NCI-H1048 (cell line): ENCODE measurements at regions not wholly inside any gene's neighbourhood (a gene's known extent, or its start where the extent isn't known, plus 50 kb on each side); places are given as distances from the start of the nearest gene placed in this dataset.

Source experiments
- DNase-seq: peaks from one replicate; lab custom pipeline; 2025; lab: John Stamatoyannopoulos, UW

- DNase-seq, result no peak
These were observed 110.4 kb upstream of the C1orf21 start for GRCh38 chr1:184276416-184276815.

- no peak for DNase-seq
These were observed 106.8 kb upstream of the C1orf21 start for GRCh38 chr1:184279911-184280458.

GRCh38 chr1:184283999-184284398, 102.8 kb upstream of the C1orf21 start:
- DNase-seq, result no peak

GRCh38 chr1:184284900-184285299, 101.9 kb upstream of the C1orf21 start:
- DNase-seq, result no peak

GRCh38 chr1:184285401-184286087, 101.3 kb upstream of the C1orf21 start:
- DNase-seq, result no peak

GRCh38 chr1:184287001-184287400, 99.8 kb upstream of the C1orf21 start:
- no peak for DNase-seq

- no peak for DNase-seq
These were observed 96.8 kb upstream of the C1orf21 start for GRCh38 chr1:184289825-184290550.

- no peak for DNase-seq
These were observed 95.1 kb upstream of the C1orf21 start for GRCh38 chr1:184291701-184292100.

GRCh38 chr1:184292101-184292500, 94.7 kb upstream of the C1orf21 start:
- DNase-seq, result no peak

- DNase-seq, result no peak
These were observed 92.7 kb upstream of the C1orf21 start for GRCh38 chr1:184294101-184294500.

GRCh38 chr1:184296466-184297243, 90.2 kb upstream of the C1orf21 start:
- DNase-seq, result no peak

GRCh38 chr1:184297244-184297750, 89.5 kb upstream of the C1orf21 start:
- no peak for DNase-seq

GRCh38 chr1:184298440-184299405, 88.1 kb upstream of the C1orf21 start:
- no peak for DNase-seq

- no peak for DNase-seq
These were observed 87.4 kb upstream of the C1orf21 start for GRCh38 chr1:184299406-184299790.

GRCh38 chr1:184299796-184300195, 87.0 kb upstream of the C1orf21 start:
- no peak for DNase-seq

GRCh38 chr1:184300446-184300845, 86.4 kb upstream of the C1orf21 start:
- DNase-seq, result no peak

GRCh38 chr1:184301227-184301626, 85.6 kb upstream of the C1orf21 start:
- no peak for DNase-seq

GRCh38 chr1:184302346-184302745, 84.5 kb upstream of the C1orf21 start:
- no peak for DNase-seq

- DNase-seq, result no peak
These were observed 76.5 kb upstream of the C1orf21 start for GRCh38 chr1:184310157-184310819.

GRCh38 chr1:184311580-184311979, 75.2 kb upstream of the C1orf21 start:
- DNase-seq, result no peak

- no peak for DNase-seq
These were observed 71.6 kb upstream of the C1orf21 start for GRCh38 chr1:184315254-184315653.
